GM12801 (cell line): ENCODE measurements at regions not wholly inside any gene's neighbourhood (a gene's known extent, or its start where the extent isn't known, plus 50 kb on each side); places are given as distances from the start of the nearest gene placed in this dataset.

Experiments used
- CTCF ChIP-seq: IDR thresholded peaks from one replicate; pipeline ENCODE4 v1.5.1; 2011; ENCODE audit warnings: control low read depth; ENCODE audit not compliant: insufficient read length; ENCODE audit errors: extremely low read depth

DNA sequence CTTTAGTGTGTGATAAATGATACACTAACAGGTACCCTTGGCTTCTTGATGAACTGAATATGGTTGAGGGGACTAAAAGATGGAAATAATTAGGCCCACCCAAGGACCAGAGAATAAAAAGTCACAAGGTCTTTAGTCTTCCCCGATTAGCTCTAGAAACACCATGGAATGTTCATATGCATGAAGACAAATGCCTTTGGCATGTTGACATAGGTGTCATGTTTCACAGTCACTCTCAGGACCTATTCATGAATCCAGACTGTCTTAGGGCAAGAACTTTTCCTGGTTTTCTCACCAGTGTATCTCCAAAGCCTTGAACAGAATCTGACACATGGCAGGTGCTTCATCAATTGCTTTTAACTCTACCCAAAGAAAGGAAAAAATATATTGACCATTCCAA lies 412.8 kb downstream of the AJAP1 start:
- no peak for TF ChIP-seq CTCF

DNA sequence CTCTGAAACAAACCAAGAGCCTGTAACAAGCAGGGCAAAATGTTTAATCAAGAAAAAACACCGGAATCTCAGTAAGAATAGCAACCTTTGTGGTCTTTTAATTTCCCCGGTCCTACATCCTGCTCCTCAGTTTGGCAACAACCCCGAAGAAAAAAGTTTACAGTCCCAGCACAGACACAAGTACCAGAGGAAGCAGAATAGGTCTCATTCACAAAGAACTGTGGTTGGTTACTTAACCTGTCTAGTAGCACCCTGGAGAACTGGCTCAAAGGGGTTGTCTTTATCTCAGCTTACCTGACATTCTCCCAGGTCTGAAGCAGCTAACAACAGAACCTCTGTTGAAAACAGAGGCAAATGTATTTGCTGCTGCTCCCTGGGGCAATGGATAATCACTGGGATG lies 399.3 kb downstream of the AJAP1 start:
- no peak for TF ChIP-seq CTCF

GRCh38 chr1:5029136-5029535 lies 374.7 kb downstream of the AJAP1 start:
- TF ChIP-seq CTCF = no peak

- TF ChIP-seq CTCF = no peak
Measured at GRCh38 chr1:5012249-5012648, 357.8 kb downstream of the AJAP1 start.

- no peak for TF ChIP-seq CTCF
Measured at GRCh38 chr1:5010656-5011055, 356.2 kb downstream of the AJAP1 start.

- no peak for TF ChIP-seq CTCF
Measured at GRCh38 chr1:5010236-5010635, 355.8 kb downstream of the AJAP1 start.

- no peak for TF ChIP-seq CTCF
Measured at GRCh38 chr1:5009376-5010065, 355.1 kb downstream of the AJAP1 start.
